ENCODE measurements at regions not wholly inside any gene's neighbourhood (a gene's known extent, or its start where the extent isn't known, plus 50 kb on each side); places are given as distances from the start of the nearest gene placed in this dataset.

GRCh38 chr6:15949982-15950381 lies 178.9 kb upstream of the MYLIP start:
- TF ChIP-seq POLR2A (IDR thresholded peaks at IDR 0.05; ENCODE audit: low read length) (no peak), GATA1 (IDR thresholded peaks at IDR 0.05; ENCODE audit: low read depth, low read length) (no peak)
